ENCODE measurements at regions not wholly inside any gene's neighbourhood (a gene's known extent, or its start where the extent isn't known, plus 50 kb on each side); places are given as distances from the start of the nearest gene placed in this dataset.

- Histone ChIP-seq H3K36me3 (ENCODE audit: control insufficient read depth in 4 of 4, insufficient read depth in 4 of 4, low read length in 4 of 4) (no peaks in the 10 kb centered on the region), H3K4me1 (ENCODE audit: control insufficient read depth in 5 of 5, insufficient read depth in 5 of 5, low read length in 5 of 5) (peaks cover 0 to 17% (median 7%) of the 10 kb centered on the region in 5 donors), H3K9ac (ENCODE audit: insufficient read depth in 1 of 2, low read length in 2 of 2) (no peak overlapping the region), H3K9me3 (ENCODE audit: control insufficient read depth in 4 of 4, insufficient read depth in 3 of 4, low read length in 3 of 4) (peaks cover 0 to 2% (median 0%) of the 10 kb centered on the region in 4 donors), H3K27ac (ENCODE audit: low read depth in 1 of 2, low read length in 1 of 2) (no peak overlapping the region), H3K4me3 (no peak overlapping the region), H3K27me3 (ENCODE audit: control insufficient read depth in 3 of 3, insufficient read depth in 3 of 3, low read length in 2 of 3) (no peaks in the 10 kb centered on the region)
- WGBS, 2 donors: 56 to 58% methylated on average over 2 of the region's 2 CpGs
- TF ChIP-seq CTCF (IDR thresholded peaks at IDR 0.05; ENCODE audit: control extremely low read depth, extremely low read depth): no peak
- DNase-seq (no peak), ATAC-seq (ENCODE audit: insufficient read depth, low FRiP score) (peak; percentile 55)
Measured at GRCh38 chr13:32881074-32881776, 135.0 kb upstream of the KL start.

- Histone ChIP-seq H3K4me3 (no peak overlapping the region), H3K27ac (ENCODE audit: low read depth in 1 of 2, low read length in 1 of 2) (no peak overlapping the region), H3K4me1 (ENCODE audit: control insufficient read depth in 5 of 5, insufficient read depth in 5 of 5, low read length in 5 of 5) (peaks cover 0 to 17% (median 7%) of the 10 kb centered on the region in 5 donors), H3K9ac (ENCODE audit: insufficient read depth in 1 of 2, low read length in 2 of 2) (no peak overlapping the region), H3K27me3 (ENCODE audit: control insufficient read depth in 3 of 3, insufficient read depth in 3 of 3, low read length in 2 of 3) (no peaks in the 10 kb centered on the region), H3K9me3 (ENCODE audit: control insufficient read depth in 4 of 4, insufficient read depth in 3 of 4, low read length in 3 of 4) (peaks cover 0 to 2% (median 0%) of the 10 kb centered on the region in 4 donors), H3K36me3 (ENCODE audit: control insufficient read depth in 4 of 4, insufficient read depth in 4 of 4, low read length in 4 of 4) (no peaks in the 10 kb centered on the region)
- DNase-seq: no peak
- 51 to 85% methylated on average over 2 of the region's 2 CpGs for WGBS, 2 donors
- ATAC-seq (ENCODE audit: insufficient read depth, low FRiP score): no peak
- TF ChIP-seq CTCF (IDR thresholded peaks at IDR 0.05; ENCODE audit: control extremely low read depth, extremely low read depth): no peak
Measured at GRCh38 chr13:32881777-32882145, 134.5 kb upstream of the KL start.

GRCh38 chr13:32882691-32883090 is 133.5 kb upstream of the KL start:
- Histone ChIP-seq H3K9me3 (ENCODE audit: control insufficient read depth in 4 of 4, insufficient read depth in 3 of 4, low read length in 3 of 4) (peaks cover 0 to 6% (median 0%) of the 10 kb centered on the region in 4 donors), H3K4me1 (ENCODE audit: control insufficient read depth in 5 of 5, insufficient read depth in 5 of 5, low read length in 5 of 5) (peaks cover 0 to 17% (median 7%) of the 10 kb centered on the region in 5 donors), H3K27me3 (ENCODE audit: control insufficient read depth in 3 of 3, insufficient read depth in 3 of 3, low read length in 2 of 3) (no peaks in the 10 kb centered on the region), H3K27ac (ENCODE audit: low read depth in 1 of 2, low read length in 1 of 2) (no peak overlapping the region), H3K9ac (ENCODE audit: insufficient read depth in 1 of 2, low read length in 2 of 2) (no peak overlapping the region), H3K36me3 (ENCODE audit: control insufficient read depth in 4 of 4, insufficient read depth in 4 of 4, low read length in 4 of 4) (no peaks in the 10 kb centered on the region), H3K4me3 (no peak overlapping the region)
- DNase-seq (no peak), ATAC-seq (ENCODE audit: insufficient read depth, low FRiP score) (no peak)
- TF ChIP-seq CTCF (IDR thresholded peaks at IDR 0.05; ENCODE audit: control extremely low read depth, extremely low read depth): no peak

- no peak for ATAC-seq (ENCODE audit: insufficient read depth, low FRiP score)
- Histone ChIP-seq H3K4me3 (no peak overlapping the region), H3K27me3 (ENCODE audit: control insufficient read depth in 3 of 3, insufficient read depth in 3 of 3, low read length in 2 of 3) (no peaks in the 10 kb centered on the region), H3K9me3 (ENCODE audit: control insufficient read depth in 4 of 4, insufficient read depth in 3 of 4, low read length in 3 of 4) (peaks cover 0 to 6% (median 1%) of the 10 kb centered on the region in 4 donors), H3K27ac (ENCODE audit: low read depth in 1 of 2, low read length in 1 of 2) (no peak overlapping the region), H3K4me1 (ENCODE audit: control insufficient read depth in 5 of 5, insufficient read depth in 5 of 5, low read length in 5 of 5) (peaks cover 0 to 17% (median 7%) of the 10 kb centered on the region in 5 donors), H3K36me3 (ENCODE audit: control insufficient read depth in 4 of 4, insufficient read depth in 4 of 4, low read length in 4 of 4) (no peaks in the 10 kb centered on the region), H3K9ac (ENCODE audit: insufficient read depth in 1 of 2, low read length in 2 of 2) (no peak overlapping the region)
- WGBS, 2 donors: 47 to 70% methylated on average over 2 of the region's 2 CpGs
- no peak for TF ChIP-seq CTCF (IDR thresholded peaks at IDR 0.05; ENCODE audit: control extremely low read depth, extremely low read depth)
- peak; percentile 69 to 79 (median 77) for DNase-seq
Measured at GRCh38 chr13:32883474-32883873, 132.7 kb upstream of the KL start.
